GM13976 (cell line): ENCODE measurements at regions not wholly inside any gene's neighbourhood (a gene's known extent, or its start where the extent isn't known, plus 50 kb on each side); places are given as distances from the start of the nearest gene placed in this dataset.

Source experiments
- DNase-seq: peaks from one replicate; pipeline ENCODE4 v3.0.0; 2012; ENCODE audit warnings: low spot score
- CTCF ChIP-seq: IDR thresholded peaks from 2 replicates; pipeline ENCODE4 v1.5.1; 2012; ENCODE audit warnings: borderline replicate concordance, mild to moderate bottlenecking; ENCODE audit not compliant: insufficient read depth; ENCODE audit errors: extremely low read depth, missing control alignments, control extremely low read depth
- in situ Hi-C: fragments of 300-500 bp; cut with MboI; formaldehyde crosslinking; loops from one replicate; pipeline ENCODE4 v1.12.0; 2022; ENCODE audit warnings: low sequenced_read_pairs, mixed read lengths, inconsistent platforms; ENCODE audit not compliant: unreplicated experiment

- in situ Hi-C loops = no loop called here
- TF ChIP-seq CTCF = no peak
- DNase-seq = no peak
These were observed 335.0 kb upstream of the NFIA start for GRCh38 chr1:60747353-60747752.

- TF ChIP-seq CTCF = no peak
These were observed 336.0 kb upstream of the NFIA start for GRCh38 chr1:60746278-60746791.

GRCh38 chr1:60745484-60745883 is 336.9 kb upstream of the NFIA start:
- no peak for DNase-seq
- in situ Hi-C loops = no loop called here
- no peak for TF ChIP-seq CTCF

More at GRCh38 chr1:60746278-60746791, 336.0 kb upstream of the NFIA start:
- DNase-seq = no peak
- in situ Hi-C loops = no loop called here

- TF ChIP-seq CTCF = no peak
- DNase-seq = no peak
- in situ Hi-C loops = no loop called here
These were observed 340.0 kb upstream of the NFIA start for GRCh38 chr1:60742339-60742738.

GRCh38 chr1:60740154-60740553 is 342.2 kb upstream of the NFIA start:
- no peak for DNase-seq
- TF ChIP-seq CTCF = no peak
- in situ Hi-C loops = no loop called here

- TF ChIP-seq CTCF = no peak
- DNase-seq = no peak
- in situ Hi-C loops = no loop called here
These were observed 342.6 kb upstream of the NFIA start for GRCh38 chr1:60739729-60740128.

- DNase-seq = no peak
- no peak for TF ChIP-seq CTCF
- in situ Hi-C loops = no loop called here
These were observed 349.4 kb upstream of the NFIA start for GRCh38 chr1:60732977-60733401.
